ENCODE measurements at regions not wholly inside any gene's neighbourhood (a gene's known extent, or its start where the extent isn't known, plus 50 kb on each side); places are given as distances from the start of the nearest gene placed in this dataset.

GRCh38 chr4:157854819-157855218, 318.0 kb downstream of the GASK1B start:
- TF ChIP-seq CTCF (IDR thresholded peaks at IDR 0.05) (no peak), POLR2A (IDR thresholded peaks at IDR 0.05) (no peak)
